ENCODE measurements at regions not wholly inside any gene's neighbourhood (a gene's known extent, or its start where the extent isn't known, plus 50 kb on each side); places are given as distances from the start of the nearest gene placed in this dataset.
A peak's percentile ranks its signal among the peaks of the same experiment; 100 is the strongest.

DNA sequence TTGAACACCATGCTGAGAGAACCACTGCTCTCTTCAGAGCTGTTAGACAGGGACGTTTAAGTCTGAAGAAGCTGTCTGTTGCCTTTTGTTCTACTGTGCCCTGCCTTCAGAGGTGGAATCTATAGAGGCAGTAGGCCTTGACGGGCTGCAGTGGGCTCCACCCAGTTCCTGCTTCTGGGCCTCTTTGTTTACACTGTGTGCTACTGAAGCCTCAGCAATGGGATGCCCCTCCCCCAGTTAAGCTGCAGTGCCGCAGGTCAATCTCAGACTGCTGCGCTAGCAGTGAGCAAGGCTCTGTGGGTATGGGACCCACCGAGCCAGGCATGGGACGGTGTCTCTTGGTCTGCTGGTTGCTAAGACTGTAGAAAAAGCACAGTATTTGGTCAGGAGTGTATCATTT lies 162.3 kb upstream of the NXPH2 start:
- no peak overlapping the region for H3K27ac Mint-ChIP-seq (ENCODE audit: unreplicated experiment)
- H3K9me3 Mint-ChIP-seq (ENCODE audit: unreplicated experiment): peaks cover 27% of the 10 kb centered on the region
- H3K4me1 Mint-ChIP-seq (ENCODE audit: unreplicated experiment): no peaks in the 10 kb centered on the region
- peaks cover 4% of the 10 kb centered on the region for H3K36me3 Mint-ChIP-seq (ENCODE audit: unreplicated experiment)
- TF ChIP-seq, protein P1, sequence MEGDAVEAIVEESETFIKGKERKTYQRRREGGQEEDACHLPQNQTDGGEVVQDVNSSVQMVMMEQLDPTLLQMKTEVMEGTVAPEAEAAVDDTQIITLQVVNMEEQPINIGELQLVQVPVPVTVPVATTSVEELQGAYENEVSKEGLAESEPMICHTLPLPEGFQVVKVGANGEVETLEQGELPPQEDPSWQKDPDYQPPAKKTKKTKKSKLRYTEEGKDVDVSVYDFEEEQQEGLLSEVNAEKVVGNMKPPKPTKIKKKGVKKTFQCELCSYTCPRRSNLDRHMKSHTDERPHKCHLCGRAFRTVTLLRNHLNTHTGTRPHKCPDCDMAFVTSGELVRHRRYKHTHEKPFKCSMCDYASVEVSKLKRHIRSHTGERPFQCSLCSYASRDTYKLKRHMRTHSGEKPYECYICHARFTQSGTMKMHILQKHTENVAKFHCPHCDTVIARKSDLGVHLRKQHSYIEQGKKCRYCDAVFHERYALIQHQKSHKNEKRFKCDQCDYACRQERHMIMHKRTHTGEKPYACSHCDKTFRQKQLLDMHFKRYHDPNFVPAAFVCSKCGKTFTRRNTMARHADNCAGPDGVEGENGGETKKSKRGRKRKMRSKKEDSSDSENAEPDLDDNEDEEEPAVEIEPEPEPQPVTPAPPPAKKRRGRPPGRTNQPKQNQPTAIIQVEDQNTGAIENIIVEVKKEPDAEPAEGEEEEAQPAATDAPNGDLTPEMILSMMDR (IDR thresholded peaks at IDR 0.05): no peak
- H3K27me3 Mint-ChIP-seq (ENCODE audit: unreplicated experiment): peaks cover 71% of the 10 kb centered on the region
- no peak for DNase-seq (ENCODE audit: extremely low spot score, unreplicated experiment)
- H3K4me3 Mint-ChIP-seq (ENCODE audit: unreplicated experiment): no peak overlapping the region

GRCh38 chr2:138931284-138932256 lies 151.4 kb upstream of the NXPH2 start:
- no peak overlapping the region for H3K27ac Mint-ChIP-seq (ENCODE audit: unreplicated experiment)
- no peaks in the 10 kb centered on the region for H3K36me3 Mint-ChIP-seq (ENCODE audit: unreplicated experiment)
- H3K9me3 Mint-ChIP-seq (ENCODE audit: unreplicated experiment): no peaks in the 10 kb centered on the region
- TF ChIP-seq, protein P1 (IDR thresholded peaks at IDR 0.05): no peak
- DNase-seq (ENCODE audit: extremely low spot score, unreplicated experiment): no peak
- no peak overlapping the region for H3K4me3 Mint-ChIP-seq (ENCODE audit: unreplicated experiment)
- peaks cover 64% of the 10 kb centered on the region for H3K27me3 Mint-ChIP-seq (ENCODE audit: unreplicated experiment)
- no peaks in the 10 kb centered on the region for H3K4me1 Mint-ChIP-seq (ENCODE audit: unreplicated experiment)

GRCh38 chr2:138930571-138930970 lies 150.4 kb upstream of the NXPH2 start:
- peaks cover 64% of the 10 kb centered on the region for H3K27me3 Mint-ChIP-seq (ENCODE audit: unreplicated experiment)
- H3K36me3 Mint-ChIP-seq (ENCODE audit: unreplicated experiment): no peaks in the 10 kb centered on the region
- H3K9me3 Mint-ChIP-seq (ENCODE audit: unreplicated experiment): no peaks in the 10 kb centered on the region
- no peak for DNase-seq (ENCODE audit: extremely low spot score, unreplicated experiment)
- H3K4me3 Mint-ChIP-seq (ENCODE audit: unreplicated experiment): no peak overlapping the region
- no peak overlapping the region for H3K27ac Mint-ChIP-seq (ENCODE audit: unreplicated experiment)
- no peaks in the 10 kb centered on the region for H3K4me1 Mint-ChIP-seq (ENCODE audit: unreplicated experiment)
- TF ChIP-seq, protein P1 (IDR thresholded peaks at IDR 0.05): no peak

DNA sequence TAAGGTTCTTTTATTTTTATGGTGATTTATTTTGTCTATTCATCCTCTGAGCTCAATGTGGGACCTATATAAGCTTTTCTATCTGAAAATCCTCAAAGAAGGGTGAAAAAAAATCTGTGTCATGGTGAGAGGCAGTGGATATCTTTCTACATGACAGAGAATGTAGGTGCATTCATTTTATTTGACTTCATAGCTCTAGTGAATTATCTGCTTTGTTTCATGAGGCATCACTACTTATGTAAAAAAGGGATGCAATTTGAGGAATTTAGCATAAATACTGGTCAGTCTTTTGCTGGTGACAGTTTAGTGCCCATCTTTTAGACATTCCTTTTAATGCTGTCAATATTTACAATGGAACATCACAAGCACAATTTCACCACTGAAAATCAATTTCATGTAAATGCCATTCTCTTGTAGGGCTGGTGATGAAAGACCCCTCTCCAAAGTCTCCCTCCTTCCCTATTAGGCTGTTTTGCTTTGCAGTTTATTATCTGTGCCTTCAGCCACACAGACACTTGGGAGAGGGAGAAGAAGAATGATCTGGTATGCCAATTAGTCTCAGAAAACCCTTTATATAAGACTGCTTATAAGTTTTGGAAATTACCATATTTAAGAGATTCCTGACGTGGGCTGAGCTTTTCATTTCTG lies 148.3 kb upstream of the NXPH2 start:
- no peak overlapping the region for H3K27ac Mint-ChIP-seq (ENCODE audit: unreplicated experiment)
- no peaks in the 10 kb centered on the region for H3K9me3 Mint-ChIP-seq (ENCODE audit: unreplicated experiment)
- H3K4me3 Mint-ChIP-seq (ENCODE audit: unreplicated experiment): no peak overlapping the region
- no peak for DNase-seq (ENCODE audit: extremely low spot score, unreplicated experiment)
- no peaks in the 10 kb centered on the region for H3K36me3 Mint-ChIP-seq (ENCODE audit: unreplicated experiment)
- no peaks in the 10 kb centered on the region for H3K4me1 Mint-ChIP-seq (ENCODE audit: unreplicated experiment)
- H3K27me3 Mint-ChIP-seq (ENCODE audit: unreplicated experiment): peaks cover 57% of the 10 kb centered on the region
- TF ChIP-seq, protein P1 (IDR thresholded peaks at IDR 0.05): no peak

DNA sequence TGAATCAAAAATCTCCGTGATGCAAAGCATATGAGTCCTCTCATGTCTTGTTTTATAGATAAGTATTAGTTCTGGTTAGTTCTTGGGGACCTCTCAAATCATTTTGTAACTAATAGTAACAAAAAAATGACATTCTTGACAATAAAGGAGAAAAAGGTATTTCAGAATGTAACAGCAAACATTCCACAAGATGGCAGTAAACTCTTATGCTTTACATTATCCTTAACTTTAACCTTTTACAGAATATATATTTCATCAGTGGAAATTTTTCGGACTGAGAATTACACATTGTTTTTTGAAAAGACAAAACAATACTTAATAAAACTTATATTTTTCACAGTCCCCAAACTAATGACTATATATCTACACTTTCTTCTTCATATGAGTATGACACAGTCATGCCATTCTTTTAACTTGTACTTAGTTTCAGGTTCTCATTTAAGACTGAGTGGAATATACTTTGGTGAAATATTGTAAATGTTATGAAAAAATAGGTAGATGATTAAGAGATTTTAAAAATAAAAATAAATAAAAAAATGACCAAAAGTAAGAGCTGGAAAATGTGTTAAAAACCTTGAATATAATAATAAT lies 142.9 kb upstream of the NXPH2 start:
- no peak overlapping the region for H3K27ac Mint-ChIP-seq (ENCODE audit: unreplicated experiment)

More for the DNA sequence above, 142.9 kb upstream of the NXPH2 start:
- H3K4me3 Mint-ChIP-seq (ENCODE audit: unreplicated experiment): no peak overlapping the region
- H3K27me3 Mint-ChIP-seq (ENCODE audit: unreplicated experiment): peaks cover 27% of the 10 kb centered on the region
- no peaks in the 10 kb centered on the region for H3K9me3 Mint-ChIP-seq (ENCODE audit: unreplicated experiment)
- DNase-seq (ENCODE audit: extremely low spot score, unreplicated experiment): no peak
- TF ChIP-seq, protein P1 (IDR thresholded peaks at IDR 0.05): peak; percentile 71
- H3K36me3 Mint-ChIP-seq (ENCODE audit: unreplicated experiment): no peaks in the 10 kb centered on the region
- peaks cover 6% of the 10 kb centered on the region for H3K4me1 Mint-ChIP-seq (ENCODE audit: unreplicated experiment)
